ENCODE measurements at regions not wholly inside any gene's neighbourhood (a gene's known extent, or its start where the extent isn't known, plus 50 kb on each side); places are given as distances from the start of the nearest gene placed in this dataset.
A peak's percentile ranks its signal among the peaks of the same experiment; 100 is the strongest.

DNA sequence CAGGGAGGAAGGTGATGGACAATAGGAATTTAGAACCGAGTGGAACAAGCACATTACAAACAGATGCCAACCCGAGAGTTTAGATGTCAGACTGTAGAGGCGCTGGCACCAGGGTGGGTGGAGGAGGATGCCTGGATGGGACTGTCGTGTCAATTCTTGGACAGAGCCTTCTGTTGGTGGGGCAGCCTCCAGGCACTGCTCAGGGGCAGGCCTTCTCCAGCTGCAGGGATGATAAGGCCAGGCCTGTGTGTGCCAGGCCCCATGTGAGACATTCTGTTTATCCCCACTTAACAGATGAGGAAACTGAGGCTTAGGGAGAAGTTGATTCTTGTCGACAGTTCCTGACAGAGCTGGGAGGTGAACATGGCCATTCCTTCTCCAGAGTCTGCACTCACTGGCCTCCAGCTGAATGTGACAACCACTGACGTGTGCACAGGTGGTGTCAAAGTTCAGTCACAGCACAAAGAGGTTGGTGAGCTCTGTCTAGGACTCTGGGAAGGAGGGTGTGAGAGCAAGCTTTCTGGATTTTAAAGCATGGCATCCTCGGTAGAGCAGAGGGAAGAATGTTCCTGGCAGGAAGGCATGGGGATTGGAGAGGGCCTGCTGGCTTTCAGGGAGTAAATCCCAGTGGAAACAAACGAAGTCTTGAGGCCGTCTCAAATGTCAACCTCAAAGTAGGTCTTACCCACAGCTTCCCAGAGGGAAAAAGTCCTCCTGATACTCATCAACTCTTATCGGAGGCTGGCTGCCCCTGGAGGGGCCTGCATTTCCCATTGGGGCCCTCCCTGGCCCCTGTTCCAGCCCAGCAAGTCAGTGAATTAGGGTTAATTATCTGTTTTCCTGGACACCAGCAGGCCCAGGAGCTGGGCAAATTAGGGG, 52.4 kb downstream of the GLI2 start:
- ATAC-seq: no peak
- Histone ChIP-seq H3K4me2 (no peak overlapping the region), H3K27ac (peak overlapping the region in 1 of 2 experiments; percentile 7; a peak in 1 of 6 replicates), H3K4me1 (peaks cover 29% of the 10 kb centered on the region), H3K4me3 (no peak overlapping the region), H3K9me3 (no peaks in the 10 kb centered on the region)
- ChIA-PET POLR2A (no interaction called here), CTCF (interaction anchor here (1.1 to 1.3 kb wide), 3 partner anchors 10 to 53 kb away, joined by 3 to 5 read pairs (median 4); no protein-coding TSS in a partner anchor)
- 79% methylated on average over 10 of the region's 10 CpGs for whole genome bisulfite sequencing (ENCODE audit: missing lambda C conversion rate)
- DNase-seq (ENCODE audit: low read depth in 1 of 2, low spot score in 1 of 2): no peak
- FAIRE-seq: no peak
- TF ChIP-seq FOXS1 (CRISPR knock-in tag; IDR thresholded peaks at IDR 0.05) (no peak), MAZ (IDR thresholded peaks at IDR 0.05; ENCODE audit: borderline replicate concordance, low read depth, low read length) (no peak), RCOR1 (IDR thresholded peaks at IDR 0.05; ENCODE audit: low read depth, low read length) (no peak), GATA3 (IDR thresholded peaks at IDR 0.05; ENCODE audit: borderline replicate concordance) (no peak), MAFK (IDR thresholded peaks at IDR 0.05; ENCODE audit: partially characterized antibody) (no peak), TFCP2L1 (CRISPR knock-in tag; IDR thresholded peaks at IDR 0.05) (no peak), FOSL2 (IDR thresholded peaks at IDR 0.05) (no peak), FOSL2 (CRISPR knock-in tag; IDR thresholded peaks at IDR 0.05) (no peak), NFE2L2 (conservative IDR thresholded peaks at IDR 0.05; ENCODE audit: low read length) (no peak)
- TF ChIP-seq, protein P1, sequence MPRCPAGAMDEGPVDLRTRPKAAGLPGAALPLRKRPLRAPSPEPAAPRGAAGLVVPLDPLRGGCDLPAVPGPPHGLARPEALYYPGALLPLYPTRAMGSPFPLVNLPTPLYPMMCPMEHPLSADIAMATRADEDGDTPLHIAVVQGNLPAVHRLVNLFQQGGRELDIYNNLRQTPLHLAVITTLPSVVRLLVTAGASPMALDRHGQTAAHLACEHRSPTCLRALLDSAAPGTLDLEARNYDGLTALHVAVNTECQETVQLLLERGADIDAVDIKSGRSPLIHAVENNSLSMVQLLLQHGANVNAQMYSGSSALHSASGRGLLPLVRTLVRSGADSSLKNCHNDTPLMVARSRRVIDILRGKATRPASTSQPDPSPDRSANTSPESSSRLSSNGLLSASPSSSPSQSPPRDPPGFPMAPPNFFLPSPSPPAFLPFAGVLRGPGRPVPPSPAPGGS (IDR thresholded peaks at IDR 0.05): no peak

DNA sequence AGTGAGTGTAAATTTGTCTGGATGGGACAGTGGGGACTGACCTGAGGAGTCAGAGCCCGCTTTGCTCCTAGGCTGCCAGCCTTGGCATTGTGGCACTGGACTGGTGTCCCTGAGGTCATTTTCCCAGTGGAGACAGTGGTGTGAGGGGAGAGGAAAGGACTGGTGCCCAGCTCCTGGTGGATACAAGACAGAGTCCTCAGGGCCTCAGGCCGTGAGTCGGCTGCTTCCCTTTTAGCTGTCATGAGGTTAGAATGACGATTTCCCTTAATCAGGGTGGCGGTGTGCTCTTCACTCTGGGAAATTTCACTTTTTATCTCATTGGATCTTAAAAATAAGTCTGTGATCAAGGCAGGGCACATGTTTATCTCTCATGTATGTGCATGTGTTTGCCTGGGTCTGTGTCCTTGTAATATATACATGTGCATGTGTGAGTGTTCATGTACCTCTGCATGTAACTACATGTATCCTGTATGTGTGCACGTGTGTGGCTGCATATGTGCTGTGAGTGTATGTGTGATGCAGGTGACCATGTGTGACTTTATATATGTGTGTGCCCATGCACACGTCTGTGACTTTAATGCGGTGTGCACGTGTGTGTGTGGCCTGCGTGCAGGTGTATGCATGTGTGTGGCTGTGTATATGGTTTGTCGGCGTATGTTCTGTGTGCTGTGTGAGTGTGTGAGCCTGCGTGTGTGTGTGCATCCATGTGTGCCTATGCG, 55.7 kb downstream of the GLI2 start:
- H3K4me1 ChIP-seq: peaks cover 35% of the 10 kb centered on the region
- H3K27ac ChIP-seq: peak overlapping the region in 1 of 2 experiments; percentile 38; a peak in 1 of 6 replicates
- H3K9me3 ChIP-seq: no peaks in the 10 kb centered on the region
- CTCF ChIA-PET: no interaction called here
- H3K4me2 ChIP-seq: 0 out of 3 replicates have a peak overlapping the region, but pooled peaks have one; percentile 6
- no peak overlapping the region for H3K4me3 ChIP-seq
- no peak for FAIRE-seq
- ATAC-seq: no peak; a peak in 1 of 6 replicates
- DNase-seq (ENCODE audit: low read depth in 1 of 2, low spot score in 1 of 2): no peak
- 86% methylated on average over 14 of the region's 14 CpGs for WGBS (ENCODE audit: missing lambda C conversion rate)
- TF ChIP-seq NPAS2 (CRISPR knock-in tag; IDR thresholded peaks at IDR 0.05; ENCODE audit: borderline replicate concordance): no peak
- no peak for TF ChIP-seq HOXA7 (CRISPR knock-in tag; IDR thresholded peaks at IDR 0.05)
- no peak for TF ChIP-seq RAD21 (conservative IDR thresholded peaks at IDR 0.05 in 1 of 2, IDR thresholded peaks at IDR 0.05 in 1 of 2)
- POLR2A ChIA-PET: no interaction called here

DNA sequence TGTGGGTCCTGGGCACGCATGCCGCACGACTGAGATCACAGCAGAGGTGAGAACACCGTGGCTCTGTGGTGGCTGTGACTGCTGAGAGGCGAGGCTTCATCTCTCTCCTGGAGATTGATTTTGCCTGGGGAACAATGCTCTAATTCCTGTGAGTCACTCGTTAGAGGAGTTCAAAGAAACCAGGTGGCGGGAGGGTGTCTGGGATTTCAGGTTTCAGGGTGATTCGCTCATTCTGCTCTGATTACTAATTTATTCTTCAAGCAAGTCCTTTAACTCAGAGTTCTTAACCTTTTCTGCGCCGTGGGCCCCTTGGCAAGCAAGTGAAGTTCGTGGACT, 56.3 kb downstream of the GLI2 start:
- ChIA-PET CTCF (interaction anchor here (1.1 to 1.4 kb wide), 2 partner anchors 12 to 280 kb away, joined by 3 to 5 read pairs; no protein-coding TSS in a partner anchor), POLR2A (no interaction called here)
- DNase-seq (ENCODE audit: low read depth in 1 of 2, low spot score in 1 of 2) (no peak), ATAC-seq (no peak), FAIRE-seq (no peak)
- H3K9me3 ChIP-seq: no peaks in the 10 kb centered on the region
- 72% methylated on average over 7 of the region's 11 CpGs for WGBS (ENCODE audit: missing lambda C conversion rate)
- peaks cover 33% of the 10 kb centered on the region for H3K4me1 ChIP-seq
- no peak overlapping the region for H3K4me3 ChIP-seq
- 0 out of 3 replicates have a peak overlapping the region, but pooled peaks have one; percentile 6 for H3K4me2 ChIP-seq
- peak overlapping the region in 1 of 2 experiments; percentile 38; a peak in 1 of 6 replicates for H3K27ac ChIP-seq
- TF ChIP-seq KDM1A (IDR thresholded peaks at IDR 0.05; ENCODE audit: low read depth): no peak
- TF ChIP-seq EHF (CRISPR knock-in tag; IDR thresholded peaks at IDR 0.05): no peak
- TF ChIP-seq, protein P2, sequence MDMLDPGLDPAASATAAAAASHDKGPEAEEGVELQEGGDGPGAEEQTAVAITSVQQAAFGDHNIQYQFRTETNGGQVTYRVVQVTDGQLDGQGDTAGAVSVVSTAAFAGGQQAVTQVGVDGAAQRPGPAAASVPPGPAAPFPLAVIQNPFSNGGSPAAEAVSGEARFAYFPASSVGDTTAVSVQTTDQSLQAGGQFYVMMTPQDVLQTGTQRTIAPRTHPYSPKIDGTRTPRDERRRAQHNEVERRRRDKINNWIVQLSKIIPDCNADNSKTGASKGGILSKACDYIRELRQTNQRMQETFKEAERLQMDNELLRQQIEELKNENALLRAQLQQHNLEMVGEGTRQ (IDR thresholded peaks at IDR 0.05): no peak
- TF ChIP-seq CHD2 (IDR thresholded peaks at IDR 0.05; ENCODE audit: low read length, partially characterized antibody): no peak
- no peak for TF ChIP-seq GATA3 (IDR thresholded peaks at IDR 0.05; ENCODE audit: borderline replicate concordance)
- no peak for TF ChIP-seq HOXA7 (CRISPR knock-in tag; IDR thresholded peaks at IDR 0.05)
- TF ChIP-seq, protein P3, sequence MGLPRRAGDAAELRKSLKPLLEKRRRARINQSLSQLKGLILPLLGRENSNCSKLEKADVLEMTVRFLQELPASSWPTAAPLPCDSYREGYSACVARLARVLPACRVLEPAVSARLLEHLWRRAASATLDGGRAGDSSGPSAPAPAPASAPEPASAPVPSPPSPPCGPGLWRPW (IDR thresholded peaks at IDR 0.05): no peak
